ENCODE measurements at regions not wholly inside any gene's neighbourhood (a gene's known extent, or its start where the extent isn't known, plus 50 kb on each side); places are given as distances from the start of the nearest gene placed in this dataset.

DNA sequence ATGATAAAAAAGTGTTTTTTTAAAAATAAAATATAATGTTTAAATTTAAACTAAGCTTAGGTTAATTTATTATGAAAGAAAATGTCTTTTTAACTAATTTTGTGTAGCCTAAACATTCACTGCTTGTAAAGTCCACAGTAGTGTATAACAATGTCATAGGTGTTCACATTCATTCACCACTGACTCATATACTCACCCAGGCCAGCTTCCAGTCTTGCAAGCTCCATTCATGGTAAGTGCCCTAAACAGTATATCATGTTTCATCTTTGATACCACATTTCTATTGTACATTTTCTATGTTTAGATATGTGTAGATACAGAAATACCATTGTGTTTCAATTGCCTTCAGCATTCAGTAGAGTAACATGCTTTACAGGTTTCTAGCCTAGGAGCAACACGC, 530.3 kb downstream of the EPHA5 start:
- intact Hi-C loops (cut with micrococcal nuclease; ENCODE audit: unreplicated experiment) = no loop called here
- DNase-seq (ENCODE audit: low read depth, low spot score) (no peak), ATAC-seq (no peak)
- ChIA-PET CTCF (no interaction called here), POLR2A (no interaction called here)
- in situ Hi-C loops (cut with HindIII; ENCODE audit: low pct_unique_long_range_greater_than_20kb, low sequenced_read_pairs) = no loop called here
- no TSS peak for BruUV-seq (replicated peaks)
- no peaks in the 10 kb centered on the region for H3K27me3 ChIP-seq (ENCODE audit: control insufficient read depth, insufficient read depth, low read length)
- no peak overlapping the region for H3K4me3 ChIP-seq (ENCODE audit: low read depth in 2 of 2, low read length in 2 of 2)
- H3K36me3 ChIP-seq (ENCODE audit: control insufficient read depth, insufficient read depth, low read length) = no peaks in the 10 kb centered on the region
- H3K9me3 ChIP-seq (ENCODE audit: control insufficient read depth, insufficient read depth, low read depth, low read length) = no peaks in the 10 kb centered on the region
- TF ChIP-seq POLR2AphosphoS5 (IDR thresholded peaks at IDR 0.05; ENCODE audit: low read depth, low read length) (no peak), SIN3A (IDR thresholded peaks at IDR 0.05; ENCODE audit: borderline replicate concordance, insufficient read depth, low read depth, low read length) (no peak), CTCF (IDR thresholded peaks at IDR 0.05) (no peak), TCF7L2 (IDR thresholded peaks at IDR 0.05; ENCODE audit: low read depth, low read length) (no peak)
- TF ChIP-seq, protein P1, sequence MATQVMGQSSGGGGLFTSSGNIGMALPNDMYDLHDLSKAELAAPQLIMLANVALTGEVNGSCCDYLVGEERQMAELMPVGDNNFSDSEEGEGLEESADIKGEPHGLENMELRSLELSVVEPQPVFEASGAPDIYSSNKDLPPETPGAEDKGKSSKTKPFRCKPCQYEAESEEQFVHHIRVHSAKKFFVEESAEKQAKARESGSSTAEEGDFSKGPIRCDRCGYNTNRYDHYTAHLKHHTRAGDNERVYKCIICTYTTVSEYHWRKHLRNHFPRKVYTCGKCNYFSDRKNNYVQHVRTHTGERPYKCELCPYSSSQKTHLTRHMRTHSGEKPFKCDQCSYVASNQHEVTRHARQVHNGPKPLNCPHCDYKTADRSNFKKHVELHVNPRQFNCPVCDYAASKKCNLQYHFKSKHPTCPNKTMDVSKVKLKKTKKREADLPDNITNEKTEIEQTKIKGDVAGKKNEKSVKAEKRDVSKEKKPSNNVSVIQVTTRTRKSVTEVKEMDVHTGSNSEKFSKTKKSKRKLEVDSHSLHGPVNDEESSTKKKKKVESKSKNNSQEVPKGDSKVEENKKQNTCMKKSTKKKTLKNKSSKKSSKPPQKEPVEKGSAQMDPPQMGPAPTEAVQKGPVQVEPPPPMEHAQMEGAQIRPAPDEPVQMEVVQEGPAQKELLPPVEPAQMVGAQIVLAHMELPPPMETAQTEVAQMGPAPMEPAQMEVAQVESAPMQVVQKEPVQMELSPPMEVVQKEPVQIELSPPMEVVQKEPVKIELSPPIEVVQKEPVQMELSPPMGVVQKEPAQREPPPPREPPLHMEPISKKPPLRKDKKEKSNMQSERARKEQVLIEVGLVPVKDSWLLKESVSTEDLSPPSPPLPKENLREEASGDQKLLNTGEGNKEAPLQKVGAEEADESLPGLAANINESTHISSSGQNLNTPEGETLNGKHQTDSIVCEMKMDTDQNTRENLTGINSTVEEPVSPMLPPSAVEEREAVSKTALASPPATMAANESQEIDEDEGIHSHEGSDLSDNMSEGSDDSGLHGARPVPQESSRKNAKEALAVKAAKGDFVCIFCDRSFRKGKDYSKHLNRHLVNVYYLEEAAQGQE (IDR thresholded peaks at IDR 0.05; ENCODE audit: insufficient read depth in 1 of 2, low read depth in 2 of 2, low read length in 1 of 2) = no peak
- H3K27ac ChIP-seq (ENCODE audit: low read length) = no peak overlapping the region
- no peaks in the 10 kb centered on the region for H3K4me1 ChIP-seq (ENCODE audit: control insufficient read depth, insufficient read depth, low read length)

DNA sequence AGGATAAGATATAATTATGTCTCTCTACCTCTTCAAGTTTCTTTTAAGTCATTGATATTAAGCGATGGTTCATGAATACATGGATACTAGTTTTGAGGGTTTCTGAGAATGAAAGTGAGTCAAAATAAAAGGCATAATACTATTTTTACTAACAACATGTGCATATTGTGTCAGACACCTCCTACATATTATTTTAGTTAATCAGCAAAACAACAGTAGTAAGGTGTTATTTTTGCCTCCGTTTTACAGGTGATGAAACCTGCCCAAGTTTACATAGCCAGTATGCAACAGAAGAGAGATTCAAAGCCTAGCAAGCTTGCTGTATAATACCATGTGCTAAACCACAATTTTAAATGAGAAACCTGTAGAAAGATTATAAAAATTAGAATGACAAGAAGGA, 544.1 kb downstream of the EPHA5 start:
- no peak for TF ChIP-seq POLR2AphosphoS5 (IDR thresholded peaks at IDR 0.05; ENCODE audit: low read depth, low read length)
- TF ChIP-seq SIN3A (IDR thresholded peaks at IDR 0.05; ENCODE audit: borderline replicate concordance, insufficient read depth, low read depth, low read length) = no peak
- TF ChIP-seq CTCF (IDR thresholded peaks at IDR 0.05) = no peak
- TF ChIP-seq, protein P1 (IDR thresholded peaks at IDR 0.05; ENCODE audit: insufficient read depth in 1 of 2, low read depth in 2 of 2, low read length in 1 of 2) = no peak
- no peak for TF ChIP-seq TCF7L2 (IDR thresholded peaks at IDR 0.05; ENCODE audit: low read depth, low read length)
- ATAC-seq (no peak), DNase-seq (ENCODE audit: low read depth, low spot score) (no peak)
- BruUV-seq (replicated peaks) = no TSS peak
- in situ Hi-C loops (cut with HindIII; ENCODE audit: low pct_unique_long_range_greater_than_20kb, low sequenced_read_pairs) = no loop called here
- Histone ChIP-seq H3K27me3 (ENCODE audit: control insufficient read depth, insufficient read depth, low read length) (no peaks in the 10 kb centered on the region), H3K4me3 (ENCODE audit: low read depth in 2 of 2, low read length in 2 of 2) (no peak overlapping the region), H3K9me3 (ENCODE audit: control insufficient read depth, insufficient read depth, low read depth, low read length) (no peaks in the 10 kb centered on the region), H3K27ac (ENCODE audit: low read length) (no peak overlapping the region), H3K4me1 (ENCODE audit: control insufficient read depth, insufficient read depth, low read length) (no peaks in the 10 kb centered on the region), H3K36me3 (ENCODE audit: control insufficient read depth, insufficient read depth, low read length) (no peaks in the 10 kb centered on the region)
- ChIA-PET CTCF (no interaction called here), POLR2A (no interaction called here)
- intact Hi-C loops (cut with micrococcal nuclease; ENCODE audit: unreplicated experiment) = no loop called here

All from Panc1 (cell line).